H1 (cell line): ENCODE measurements at regions not wholly inside any gene's neighbourhood (a gene's known extent, or its start where the extent isn't known, plus 50 kb on each side); places are given as distances from the start of the nearest gene placed in this dataset.

Experiments
- ASH2L ChIP-seq: fragments of 200-600, 300-600 bp; sonication (generic); IDR thresholded peaks from one replicate; pipeline ENCODE4 v1.7.1; 2017; ENCODE audit warnings: low read length
- CBX5 ChIP-seq: fragments of 300-800, 300-1000 bp; sonication (generic); IDR thresholded peaks from 2 replicates; pipeline ENCODE4 v1.7.1; 2016; ENCODE audit warnings: antibody characterized with exemption, low read length, low read depth
- CBX8 ChIP-seq: fragments of 300-800, 300-1000 bp; sonication (generic); IDR thresholded peaks from 2 replicates; pipeline ENCODE4 v1.7.1; 2016; ENCODE audit warnings: low read depth, low read length, borderline replicate concordance
- JUN ChIP-seq: IDR thresholded peaks from 2 replicates; pipeline ENCODE4 v1.6.1; 2011; ENCODE audit warnings: low read depth, mild to moderate bottlenecking, improper control_type of control experiment, low read length
- KDM4A ChIP-seq: IDR thresholded peaks from one replicate; pipeline ENCODE4 v1.7.1; 2012; ENCODE audit warnings: low read depth, mild to moderate bottlenecking, moderate library complexity, low read length, inconsistent platforms; ENCODE audit not compliant: severe bottlenecking
- PHF8 ChIP-seq: fragments of 200-600 bp; sonication (generic); conservative IDR thresholded peaks from 2 replicates; pipeline ENCODE4 v1.7.1; 2012; ENCODE audit warnings: low read depth, mild to moderate bottlenecking, inconsistent platforms, low read length, moderate library complexity
- POLR2A ChIP-seq, 2 experiments: IDR thresholded peaks; 1 replicate in 1 of 2; 2 replicates in 1 of 2; pipeline ENCODE4 v1.6.1; 2011; ENCODE audit warnings: low read depth in 2 of 2, low read length in 2 of 2, mild to moderate bottlenecking in 2 of 2; ENCODE audit errors: control extremely low read depth in 1 of 2
- RAD21 ChIP-seq, 2 experiments: IDR thresholded peaks in 1 of 2; conservative IDR thresholded peaks in 1 of 2; 2 replicates each; pipeline ENCODE4 v1.6.1; 2011; ENCODE audit warnings: low read depth in 2 of 2, low read length in 2 of 2, improper control_type of control experiment in 1 of 2, inconsistent platforms in 1 of 2, mild to moderate bottlenecking in 1 of 2, moderate library complexity in 1 of 2
- SIRT6 ChIP-seq: IDR thresholded peaks from one replicate; pipeline ENCODE4 v1.7.1; 2012; ENCODE audit warnings: low read length, inconsistent platforms
- TEAD4 ChIP-seq: IDR thresholded peaks from 2 replicates; pipeline ENCODE4 v1.6.1; 2012; ENCODE audit warnings: low read depth, low read length, inconsistent platforms, mixed read lengths
- TF ChIP-seq, protein P1 (sequence below): IDR thresholded peaks from 2 replicates; pipeline ENCODE4 v1.6.1; 2011; ENCODE audit warnings: low read length, improper control_type of control experiment

DNA sequence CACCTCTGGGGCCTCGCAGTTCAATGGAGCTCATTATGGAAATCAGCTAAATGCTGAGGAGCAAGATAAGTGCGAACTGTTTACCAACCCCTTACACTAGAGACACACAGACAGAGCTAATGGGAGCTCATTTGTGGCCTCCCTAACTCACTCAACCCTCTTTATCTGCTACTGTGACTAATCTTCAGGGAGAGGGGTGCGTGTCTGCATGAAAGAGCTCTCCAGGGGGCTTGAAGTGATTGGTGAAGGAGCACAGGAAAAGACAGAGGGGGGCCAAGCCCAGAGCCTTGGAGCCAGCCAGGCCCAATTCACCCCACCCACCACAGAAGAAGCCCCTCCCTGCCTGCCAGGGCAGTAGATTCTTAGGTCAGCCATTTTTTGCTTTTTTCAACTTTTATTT, 466.8 kb upstream of the BRINP1 start (continued):
- TF ChIP-seq CBX5, result no peak
- no peak for TF ChIP-seq POLR2A (IDR thresholded peaks at IDR 0.05; ENCODE audit: control extremely low read depth in 1 of 2, low read depth in 2 of 2, low read length in 2 of 2)
- no peak for TF ChIP-seq ASH2L
- no peak for TF ChIP-seq SIRT6
- no peak for TF ChIP-seq KDM4A
- TF ChIP-seq RAD21 (IDR thresholded peaks at IDR 0.05 in 1 of 2, conservative IDR thresholded peaks at IDR 0.05 in 1 of 2; ENCODE audit: low read depth in 2 of 2, low read length in 2 of 2), result no peak
- no peak for TF ChIP-seq JUN
- no peak for TF ChIP-seq CBX8
- TF ChIP-seq, protein P1, sequence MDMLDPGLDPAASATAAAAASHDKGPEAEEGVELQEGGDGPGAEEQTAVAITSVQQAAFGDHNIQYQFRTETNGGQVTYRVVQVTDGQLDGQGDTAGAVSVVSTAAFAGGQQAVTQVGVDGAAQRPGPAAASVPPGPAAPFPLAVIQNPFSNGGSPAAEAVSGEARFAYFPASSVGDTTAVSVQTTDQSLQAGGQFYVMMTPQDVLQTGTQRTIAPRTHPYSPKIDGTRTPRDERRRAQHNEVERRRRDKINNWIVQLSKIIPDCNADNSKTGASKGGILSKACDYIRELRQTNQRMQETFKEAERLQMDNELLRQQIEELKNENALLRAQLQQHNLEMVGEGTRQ, result no peak
- no peak for TF ChIP-seq TEAD4
- no peak for TF ChIP-seq PHF8
- TF ChIP-seq, all 59 proteins: peak for 0
